Heart left ventricle (tissue), 13 donors: ENCODE measurements at regions not wholly inside any gene's neighbourhood (a gene's known extent, or its start where the extent isn't known, plus 50 kb on each side); places are given as distances from the start of the nearest gene placed in this dataset.

Experiments
- POLR2A ChIP-seq, 2 donors: fragments of 450-650 bp; IDR thresholded peaks; one replicate each; pipeline ENCODE4 v1.6.1; 2017; ENCODE audit warnings: antibody characterized with exemption in 2 of 2, mild to moderate bottlenecking in 2 of 2, moderate library complexity in 2 of 2
- TF ChIP-seq, protein P1 (sequence below), 12 donors: fragments of 200-600 bp; sonication (generic) in 4 of 12; IDR thresholded peaks; one replicate each; pipeline versions ENCODE4 v1.5.0 to v1.8.0; 2018 to 2022; ENCODE audit warnings: antibody characterized with exemption in 12 of 12, mild to moderate bottlenecking in 5 of 12
- donor health status: ischemic (EF 13 %, LVEDD 7.1; RV severe dilation, severe dysfunction).
- donor health status: DM: no; HTN: yes; CAD: no.
- donor health status: DM: no; HTN: no; CAD: no.
- donor health status: ischemic (EF 25% LVEDD 6.9; RV normal size, moderate dysfunction).
- donor health status: ischemic (EF 25% LVEDD 5.7; RV mildly dilated, moderate dysfunction).
- donor health status: ischemic (EF 35%, LVEDD 5.7; RV mildly dilated, moderate dysfunction).
- donor health status: nonischemic (EF 11% LVEDD 7.7; RV severe dilation, severe dysfunction).
- donor health status: DM: yes; HTN: yes; CAD: no.
- donor health status: PGD.
- donor health status: ischemic (EF 29% LVEDD 5.4; RV normal size, mild dysfunction).
- donor health status: nonischemic (EF 23%, LVEDD 6.1; RV moderate dilation, normal function).

DNA sequence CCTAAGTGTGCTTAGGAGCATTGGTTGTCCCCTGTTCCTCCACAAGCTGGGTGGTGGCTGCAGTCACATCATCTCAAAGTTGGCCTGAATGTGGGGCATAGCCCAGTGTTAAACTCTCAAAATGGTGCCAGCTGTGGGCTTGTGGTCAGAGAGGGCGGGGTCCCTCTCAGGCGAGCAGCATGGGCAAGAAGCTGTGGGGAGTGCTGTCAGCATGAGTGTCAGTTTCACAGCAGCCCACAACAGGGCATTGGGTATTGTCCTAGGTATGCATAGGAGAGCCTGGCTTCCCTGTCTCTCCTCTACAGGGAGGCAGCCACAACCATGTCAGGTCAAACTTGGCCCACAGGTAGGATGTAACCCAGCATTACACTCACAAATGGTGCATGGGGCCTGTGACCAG lies 285.6 kb upstream of the THSD7B start:
- TF ChIP-seq, protein P1, sequence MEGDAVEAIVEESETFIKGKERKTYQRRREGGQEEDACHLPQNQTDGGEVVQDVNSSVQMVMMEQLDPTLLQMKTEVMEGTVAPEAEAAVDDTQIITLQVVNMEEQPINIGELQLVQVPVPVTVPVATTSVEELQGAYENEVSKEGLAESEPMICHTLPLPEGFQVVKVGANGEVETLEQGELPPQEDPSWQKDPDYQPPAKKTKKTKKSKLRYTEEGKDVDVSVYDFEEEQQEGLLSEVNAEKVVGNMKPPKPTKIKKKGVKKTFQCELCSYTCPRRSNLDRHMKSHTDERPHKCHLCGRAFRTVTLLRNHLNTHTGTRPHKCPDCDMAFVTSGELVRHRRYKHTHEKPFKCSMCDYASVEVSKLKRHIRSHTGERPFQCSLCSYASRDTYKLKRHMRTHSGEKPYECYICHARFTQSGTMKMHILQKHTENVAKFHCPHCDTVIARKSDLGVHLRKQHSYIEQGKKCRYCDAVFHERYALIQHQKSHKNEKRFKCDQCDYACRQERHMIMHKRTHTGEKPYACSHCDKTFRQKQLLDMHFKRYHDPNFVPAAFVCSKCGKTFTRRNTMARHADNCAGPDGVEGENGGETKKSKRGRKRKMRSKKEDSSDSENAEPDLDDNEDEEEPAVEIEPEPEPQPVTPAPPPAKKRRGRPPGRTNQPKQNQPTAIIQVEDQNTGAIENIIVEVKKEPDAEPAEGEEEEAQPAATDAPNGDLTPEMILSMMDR (IDR thresholded peaks at IDR 0.05), result no peak
- TF ChIP-seq POLR2A (IDR thresholded peaks at IDR 0.05), result no peak
